ENCODE measurements at regions not wholly inside any gene's neighbourhood (a gene's known extent, or its start where the extent isn't known, plus 50 kb on each side); places are given as distances from the start of the nearest gene placed in this dataset.

DNA sequence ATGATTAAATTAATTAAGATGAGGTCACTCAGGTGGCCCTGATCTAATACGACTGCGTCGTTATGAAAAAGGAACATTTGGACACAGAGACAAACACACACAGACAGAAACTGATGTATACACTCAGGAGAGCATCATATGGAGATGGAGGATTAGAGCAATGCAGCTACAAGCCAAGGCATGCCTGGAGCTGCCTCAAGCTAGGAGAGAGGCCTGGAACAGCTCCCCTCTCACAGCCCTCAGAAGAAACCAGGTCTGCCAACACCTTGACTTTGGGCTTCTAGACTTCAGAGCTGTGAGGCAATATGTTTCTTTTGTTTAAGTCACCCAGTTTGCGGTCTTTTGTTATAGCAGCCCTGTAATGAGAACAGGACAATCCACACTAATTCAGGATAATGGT is 318.9 kb downstream of the HS3ST3B1 start:
- no peak for TF ChIP-seq POLR2A (IDR thresholded peaks at IDR 0.05; ENCODE audit: borderline replicate concordance, extremely low read depth, insufficient read depth, insufficient read length)
- TF ChIP-seq, protein P1, sequence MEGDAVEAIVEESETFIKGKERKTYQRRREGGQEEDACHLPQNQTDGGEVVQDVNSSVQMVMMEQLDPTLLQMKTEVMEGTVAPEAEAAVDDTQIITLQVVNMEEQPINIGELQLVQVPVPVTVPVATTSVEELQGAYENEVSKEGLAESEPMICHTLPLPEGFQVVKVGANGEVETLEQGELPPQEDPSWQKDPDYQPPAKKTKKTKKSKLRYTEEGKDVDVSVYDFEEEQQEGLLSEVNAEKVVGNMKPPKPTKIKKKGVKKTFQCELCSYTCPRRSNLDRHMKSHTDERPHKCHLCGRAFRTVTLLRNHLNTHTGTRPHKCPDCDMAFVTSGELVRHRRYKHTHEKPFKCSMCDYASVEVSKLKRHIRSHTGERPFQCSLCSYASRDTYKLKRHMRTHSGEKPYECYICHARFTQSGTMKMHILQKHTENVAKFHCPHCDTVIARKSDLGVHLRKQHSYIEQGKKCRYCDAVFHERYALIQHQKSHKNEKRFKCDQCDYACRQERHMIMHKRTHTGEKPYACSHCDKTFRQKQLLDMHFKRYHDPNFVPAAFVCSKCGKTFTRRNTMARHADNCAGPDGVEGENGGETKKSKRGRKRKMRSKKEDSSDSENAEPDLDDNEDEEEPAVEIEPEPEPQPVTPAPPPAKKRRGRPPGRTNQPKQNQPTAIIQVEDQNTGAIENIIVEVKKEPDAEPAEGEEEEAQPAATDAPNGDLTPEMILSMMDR (IDR thresholded peaks at IDR 0.05 in 2 of 3, conservative IDR thresholded peaks at IDR 0.05 in 1 of 3; ENCODE audit: borderline replicate concordance in 1 of 3, insufficient read depth in 1 of 3, low read depth in 2 of 3, low read length in 2 of 3) = no peak
- TF ChIP-seq, protein P2, sequence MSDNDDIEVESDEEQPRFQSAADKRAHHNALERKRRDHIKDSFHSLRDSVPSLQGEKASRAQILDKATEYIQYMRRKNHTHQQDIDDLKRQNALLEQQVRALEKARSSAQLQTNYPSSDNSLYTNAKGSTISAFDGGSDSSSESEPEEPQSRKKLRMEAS (IDR thresholded peaks at IDR 0.05) = no peak
- TF ChIP-seq EZH2 (IDR thresholded peaks at IDR 0.05) = no peak
- no peak for TF ChIP-seq CEBPB (IDR thresholded peaks at IDR 0.05; ENCODE audit: low read depth)
- TF ChIP-seq, protein P3, sequence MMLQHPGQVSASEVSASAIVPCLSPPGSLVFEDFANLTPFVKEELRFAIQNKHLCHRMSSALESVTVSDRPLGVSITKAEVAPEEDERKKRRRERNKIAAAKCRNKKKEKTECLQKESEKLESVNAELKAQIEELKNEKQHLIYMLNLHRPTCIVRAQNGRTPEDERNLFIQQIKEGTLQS (IDR thresholded peaks at IDR 0.05) = no peak
- TF ChIP-seq RAD21 (IDR thresholded peaks at IDR 0.05; ENCODE audit: low read depth) = no peak
- no peak for TF ChIP-seq REST (IDR thresholded peaks at IDR 0.05; ENCODE audit: low read depth)
- no peak for TF ChIP-seq JUND (IDR thresholded peaks at IDR 0.05)
- no peak for TF ChIP-seq POLR2AphosphoS5 (IDR thresholded peaks at IDR 0.05; ENCODE audit: low read depth, low read length)
- TF ChIP-seq EZH2phosphoT487 (IDR thresholded peaks at IDR 0.05; ENCODE audit: borderline replicate concordance) = no peak
- no peak for TF ChIP-seq SRF (IDR thresholded peaks at IDR 0.05; ENCODE audit: low read depth)
- no peak for TF ChIP-seq ELF1 (IDR thresholded peaks at IDR 0.05; ENCODE audit: borderline replicate concordance, low read depth)
- TF ChIP-seq TCF7L2 (IDR thresholded peaks at IDR 0.05; ENCODE audit: borderline replicate concordance, extremely low read depth, insufficient read depth, insufficient read length) = no peak
